H9 (cell line): ENCODE measurements at regions not wholly inside any gene's neighbourhood (a gene's known extent, or its start where the extent isn't known, plus 50 kb on each side); places are given as distances from the start of the nearest gene placed in this dataset.

Experiments used
- DNase-seq: peaks from one replicate; pipeline ENCODE4 v3.0.0-alpha.2; 2017
- H2AFZ ChIP-seq: one replicate; pipeline ENCODE4 v1.6.1; 2013; ENCODE audit warnings: mild to moderate bottlenecking, low read length, control low read depth, moderate library complexity
- H2AK5ac ChIP-seq: 2 replicates; pipeline ENCODE4 v1.6.1; 2013; ENCODE audit warnings: low read length, control low read depth, mixed read lengths; ENCODE audit not compliant: insufficient read length
- H2BK120ac ChIP-seq: one replicate; pipeline ENCODE4 v1.6.1; 2013; ENCODE audit warnings: low read depth, mild to moderate bottlenecking, low read length, control low read depth, inconsistent platforms; ENCODE audit not compliant: poor library complexity, severe bottlenecking
- H2BK12ac ChIP-seq: 2 replicates; pipeline ENCODE4 v1.6.1; 2013; ENCODE audit warnings: low read length, control low read depth, mixed read lengths, low read depth; ENCODE audit not compliant: insufficient read length
- H2BK15ac ChIP-seq: 2 replicates; pipeline ENCODE4 v1.6.1; 2013; ENCODE audit warnings: low read depth, low read length, control low read depth
- H2BK20ac ChIP-seq: one replicate; pipeline ENCODE4 v1.6.1; 2013; ENCODE audit warnings: low read depth, mild to moderate bottlenecking, low read length, control low read depth, inconsistent platforms; ENCODE audit not compliant: poor library complexity, severe bottlenecking
- H2BK5ac ChIP-seq: 2 replicates; pipeline ENCODE4 v1.6.1; 2013; ENCODE audit warnings: low read length, control low read depth, mixed read lengths; ENCODE audit not compliant: insufficient read length
- H3K14ac ChIP-seq: 2 replicates; pipeline ENCODE4 v1.6.1; 2013; ENCODE audit warnings: low read length, control low read depth; ENCODE audit not compliant: insufficient read depth
- H3K18ac ChIP-seq: 2 replicates; pipeline ENCODE4 v1.6.1; 2013; ENCODE audit warnings: low read depth, mild to moderate bottlenecking, mixed read lengths, low read length, control low read depth; ENCODE audit not compliant: insufficient read length
- H3K23ac ChIP-seq: 2 replicates; pipeline ENCODE4 v1.6.1; 2013; ENCODE audit warnings: low read length, control low read depth, mixed read lengths, low read depth; ENCODE audit not compliant: insufficient read length
- H3K23me2 ChIP-seq: 2 replicates; pipeline ENCODE4 v1.6.1; 2013; ENCODE audit warnings: low read depth, mild to moderate bottlenecking, mixed read lengths, low read length, control low read depth; ENCODE audit not compliant: insufficient read length, poor library complexity, severe bottlenecking
- H3K27ac ChIP-seq: 2 replicates; pipeline ENCODE4 v1.5.1; 2013; ENCODE audit warnings: low read length, control low read depth, mixed read lengths, low read depth; ENCODE audit not compliant: insufficient read length
- H3K27me3 ChIP-seq: 2 replicates; pipeline ENCODE4 v1.6.1; 2013; ENCODE audit warnings: low read length, control low read depth, inconsistent platforms; ENCODE audit not compliant: insufficient read depth
- H3K4ac ChIP-seq: 2 replicates; pipeline ENCODE4 v1.6.1; 2013; ENCODE audit warnings: low read depth, mild to moderate bottlenecking, control low read depth, inconsistent platforms, low read length, moderate library complexity
- H3K4me1 ChIP-seq: 2 replicates; pipeline ENCODE4 v1.6.1; 2013; ENCODE audit warnings: low read length, control low read depth, inconsistent platforms; ENCODE audit not compliant: insufficient read depth
- H3K4me2 ChIP-seq: 2 replicates; pipeline ENCODE4 v1.6.1; 2013; ENCODE audit warnings: low read length, control low read depth, mixed read lengths; ENCODE audit not compliant: insufficient read length, insufficient read depth
- H3K56ac ChIP-seq: 2 replicates; pipeline ENCODE4 v1.6.1; 2013; ENCODE audit warnings: low read depth, mild to moderate bottlenecking, mixed read lengths, low read length, control low read depth; ENCODE audit not compliant: insufficient read length
- H3K79me1 ChIP-seq: 2 replicates; pipeline ENCODE4 v1.6.1; 2013; ENCODE audit warnings: low read depth, mild to moderate bottlenecking, moderate library complexity, low read length, control low read depth, inconsistent platforms; ENCODE audit not compliant: insufficient read depth, poor library complexity, severe bottlenecking
- H3K79me2 ChIP-seq: 2 replicates; pipeline ENCODE4 v1.6.1; 2013; ENCODE audit warnings: low read length, control low read depth, inconsistent platforms; ENCODE audit not compliant: insufficient read depth
- H3K9ac ChIP-seq: 2 replicates; pipeline ENCODE4 v1.6.1; 2013; ENCODE audit warnings: low read length, control low read depth, mixed read lengths; ENCODE audit not compliant: insufficient read length; ENCODE audit errors: extremely low read depth
- H3K9me3 ChIP-seq: one replicate; pipeline ENCODE4 v1.6.1; 2013; ENCODE audit warnings: low read depth, low read length, inconsistent platforms; ENCODE audit not compliant: control insufficient read depth
- H3T11ph ChIP-seq: one replicate; pipeline ENCODE4 v1.6.1; 2013; ENCODE audit warnings: mild to moderate bottlenecking, low read length, control low read depth, inconsistent platforms
- H4K20me1 ChIP-seq: one replicate; pipeline ENCODE4 v1.6.1; 2013; ENCODE audit not compliant: control insufficient read depth, insufficient read length, insufficient read depth
- H4K5ac ChIP-seq: 2 replicates; pipeline ENCODE4 v1.6.1; 2013; ENCODE audit warnings: low read depth, mild to moderate bottlenecking, mixed read lengths, low read length, control low read depth; ENCODE audit not compliant: insufficient read length
- H4K8ac ChIP-seq: replicated peaks from 2 replicates; pipeline ENCODE4 v1.6.1; 2013; ENCODE audit warnings: low read length, control low read depth, mixed read lengths, low read depth; ENCODE audit not compliant: insufficient read length
- H4K91ac ChIP-seq: 2 replicates; pipeline ENCODE4 v1.6.1; 2013; ENCODE audit warnings: low read depth, mild to moderate bottlenecking, moderate library complexity, mixed read lengths, low read length, control low read depth; ENCODE audit not compliant: insufficient read length
- H3K27ac Mint-ChIP-seq, 3 experiments: 2 replicates in 2 of 3; 3 replicates in 1 of 3; pipeline ENCODE4 v1.8.0; 2020 to 2021; ENCODE audit warnings: mixed read lengths in 3 of 3, mild to moderate bottlenecking in 1 of 3, moderate library complexity in 1 of 3
- H3K27me3 Mint-ChIP-seq: 2 replicates; pipeline ENCODE4 v1.8.0; 2021; ENCODE audit warnings: low read depth, mild to moderate bottlenecking, moderate library complexity, mixed read lengths
- H3K36me3 Mint-ChIP-seq, 3 experiments: 2 replicates in 2 of 3; 3 replicates in 1 of 3; pipeline ENCODE4 v1.8.0; 2020 to 2021; ENCODE audit warnings: low read depth in 3 of 3, mixed read lengths in 3 of 3; ENCODE audit not compliant: insufficient read depth in 1 of 3
- H3K4me1 Mint-ChIP-seq, 2 experiments: 2 replicates each; pipeline ENCODE4 v1.8.0; 2020; ENCODE audit warnings: mixed read lengths in 2 of 2
- H3K4me3 Mint-ChIP-seq, 2 experiments: 2 replicates in 1 of 2; 3 replicates in 1 of 2; pipeline ENCODE4 v1.8.0; 2020 to 2021; ENCODE audit warnings: mild to moderate bottlenecking in 2 of 2, mixed read lengths in 2 of 2, moderate library complexity in 1 of 2
- H3K9me3 Mint-ChIP-seq, 2 experiments: 2 replicates in 1 of 2; 3 replicates in 1 of 2; pipeline ENCODE4 v1.8.0; 2020; ENCODE audit warnings: mild to moderate bottlenecking in 2 of 2, mixed read lengths in 2 of 2, moderate library complexity in 1 of 2
- WGBS: extraction: QIAGEN DNeasy Blood & Tissue Kit; methylation state at CpG from one replicate; pipeline ENCODE4 v1.1.7; 2013; ENCODE audit warnings: missing lambda C conversion rate, low lambda C conversion rate, mixed read lengths; ENCODE audit not compliant: insufficient read length; ENCODE audit errors: extremely low coverage; 5-methylcytosine and 5-hydroxymethylcytosine counted together
- TF ChIP-seq, protein P1 (sequence below): fragments of 200-600 bp; sonication (generic); conservative IDR thresholded peaks from 3 replicates; pipeline ENCODE4 v1.8.0; 2021; ENCODE audit warnings: antibody characterized with exemption, mild to moderate bottlenecking

DNA sequence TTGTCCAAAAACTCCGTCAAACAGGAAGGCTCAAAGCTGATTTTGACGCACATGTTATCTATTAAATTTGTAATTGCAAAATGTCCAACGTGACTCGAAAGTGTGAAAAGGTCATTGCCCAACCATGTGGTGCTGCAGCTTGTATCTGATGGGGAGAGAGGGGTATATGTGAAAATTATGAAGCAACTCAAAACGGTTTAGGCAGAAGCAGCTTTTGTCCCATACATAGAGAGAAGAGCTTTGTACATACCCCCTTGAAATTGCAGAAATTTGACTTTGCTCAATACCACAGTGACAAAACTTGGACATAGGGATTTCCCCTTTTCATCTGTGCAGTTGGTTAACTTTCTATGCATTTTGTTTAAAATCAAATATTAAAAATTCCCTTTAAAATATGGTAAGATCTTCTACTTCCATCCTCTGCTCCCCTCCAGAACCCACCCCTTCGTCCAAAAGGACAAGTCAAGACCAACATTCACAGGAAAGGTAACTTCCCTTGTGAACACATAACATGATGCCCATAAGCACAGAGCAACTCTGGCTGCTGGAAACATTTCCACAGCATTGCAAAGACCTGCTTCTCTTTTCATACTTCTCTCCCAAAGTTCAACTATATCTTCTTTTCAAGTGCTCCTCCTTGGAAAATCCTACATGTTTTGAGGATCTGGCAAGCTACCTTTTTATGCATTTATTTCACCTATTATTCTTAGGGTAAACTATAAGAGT, 253.7 kb upstream of the THBS1 start:
- Histone ChIP-seq H3K4ac (no peak overlapping the region), H4K20me1 (no peaks in the 10 kb centered on the region), H4K91ac (no peak overlapping the region), H2BK12ac (no peak overlapping the region), H3K79me1 (no peaks in the 10 kb centered on the region), H3K9ac (no peak overlapping the region), H2BK20ac (no peak overlapping the region), H2AFZ (no peak overlapping the region), H4K5ac (no peak overlapping the region), H2BK120ac (no peak overlapping the region), H3K27ac (no peak overlapping the region), H3K27me3 (no peaks in the 10 kb centered on the region), H3K9me3 (no peaks in the 10 kb centered on the region), H3K18ac (no peak overlapping the region), H3K4me1 (no peaks in the 10 kb centered on the region), H3K14ac (no peak overlapping the region), H3T11ph (no peak overlapping the region), H3K4me2 (no peak overlapping the region), H2BK5ac (no peak overlapping the region), H3K23ac (no peak overlapping the region), H2BK15ac (no peak overlapping the region), H3K79me2 (no peaks in the 10 kb centered on the region), H4K8ac (no peak overlapping the region), H3K56ac (no peak overlapping the region), H2AK5ac (no peak overlapping the region), H3K23me2 (no peaks in the 10 kb centered on the region)
- no peaks in the 10 kb centered on the region for H3K9me3 Mint-ChIP-seq
- no peak overlapping the region for H3K4me3 Mint-ChIP-seq
- no CpG with 5 or more reads among the region's 6 CpGs for WGBS
- TF ChIP-seq, protein P1, sequence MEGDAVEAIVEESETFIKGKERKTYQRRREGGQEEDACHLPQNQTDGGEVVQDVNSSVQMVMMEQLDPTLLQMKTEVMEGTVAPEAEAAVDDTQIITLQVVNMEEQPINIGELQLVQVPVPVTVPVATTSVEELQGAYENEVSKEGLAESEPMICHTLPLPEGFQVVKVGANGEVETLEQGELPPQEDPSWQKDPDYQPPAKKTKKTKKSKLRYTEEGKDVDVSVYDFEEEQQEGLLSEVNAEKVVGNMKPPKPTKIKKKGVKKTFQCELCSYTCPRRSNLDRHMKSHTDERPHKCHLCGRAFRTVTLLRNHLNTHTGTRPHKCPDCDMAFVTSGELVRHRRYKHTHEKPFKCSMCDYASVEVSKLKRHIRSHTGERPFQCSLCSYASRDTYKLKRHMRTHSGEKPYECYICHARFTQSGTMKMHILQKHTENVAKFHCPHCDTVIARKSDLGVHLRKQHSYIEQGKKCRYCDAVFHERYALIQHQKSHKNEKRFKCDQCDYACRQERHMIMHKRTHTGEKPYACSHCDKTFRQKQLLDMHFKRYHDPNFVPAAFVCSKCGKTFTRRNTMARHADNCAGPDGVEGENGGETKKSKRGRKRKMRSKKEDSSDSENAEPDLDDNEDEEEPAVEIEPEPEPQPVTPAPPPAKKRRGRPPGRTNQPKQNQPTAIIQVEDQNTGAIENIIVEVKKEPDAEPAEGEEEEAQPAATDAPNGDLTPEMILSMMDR, result no peak
- no peak for DNase-seq
- H3K36me3 Mint-ChIP-seq, result no peaks in the 10 kb centered on the region
- no peaks in the 10 kb centered on the region; the same call in 1 of the 2 replicates for H3K27me3 Mint-ChIP-seq
- H3K27ac Mint-ChIP-seq, result no peak overlapping the region
- no peaks in the 10 kb centered on the region for H3K4me1 Mint-ChIP-seq
